TTC549 (cell line): ENCODE measurements at regions not wholly inside any gene's neighbourhood (a gene's known extent, or its start where the extent isn't known, plus 50 kb on each side); places are given as distances from the start of the nearest gene placed in this dataset.

ENCODE experiments used
- FAIRE-seq: peaks from 2 replicates; lab custom pipeline; 2012; peaks lifted over from hg19 to GRCh38; lab: Jason Lieb, UNC

GRCh38 chr2:37544591-37545031, 126.8 kb downstream of the CDC42EP3 start:
- no peak for FAIRE-seq

DNA sequence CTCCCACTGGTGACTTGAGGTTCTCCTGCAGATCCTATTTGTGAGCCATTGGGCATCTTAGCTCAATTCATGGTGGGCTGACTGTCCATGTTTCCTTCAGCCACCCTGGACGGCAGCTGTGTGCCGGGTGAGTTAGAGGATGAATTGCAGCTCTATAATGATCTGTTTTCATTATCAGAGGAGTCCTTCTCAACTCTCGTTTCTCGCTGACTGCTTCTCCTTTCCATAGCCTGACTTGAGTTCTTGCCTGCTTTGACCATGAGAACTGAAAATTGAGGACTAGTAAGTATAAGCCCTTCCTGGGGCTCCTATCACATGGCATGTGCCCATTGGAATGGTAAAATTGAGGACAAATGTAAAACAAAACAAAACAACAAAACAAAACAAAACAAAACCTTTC, 121.8 kb downstream of the CDC42EP3 start:
- FAIRE-seq, result no peak

DNA sequence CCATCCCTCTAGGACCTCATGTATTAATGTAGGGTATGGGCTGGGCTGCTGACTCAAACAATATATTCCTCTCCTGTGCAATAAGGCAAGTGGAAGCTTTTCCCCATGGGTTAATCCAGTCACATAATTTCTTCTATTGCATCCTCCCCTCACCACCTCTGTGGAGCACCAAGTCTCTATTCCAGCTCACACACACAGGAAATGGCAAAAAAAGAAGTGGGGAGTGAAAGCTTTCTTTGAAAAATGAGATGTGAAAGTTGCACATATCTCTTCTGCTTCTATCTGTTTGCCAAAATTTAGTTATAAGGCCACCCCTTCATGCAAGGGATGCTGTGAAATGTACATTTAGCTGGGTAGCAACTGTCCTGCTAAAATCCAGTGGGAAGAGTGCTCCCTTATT, 121.3 kb downstream of the CDC42EP3 start:
- no peak for FAIRE-seq

- FAIRE-seq, result no peak
Measured at GRCh38 chr2:37551783-37552182, 119.7 kb downstream of the CDC42EP3 start.

DNA sequence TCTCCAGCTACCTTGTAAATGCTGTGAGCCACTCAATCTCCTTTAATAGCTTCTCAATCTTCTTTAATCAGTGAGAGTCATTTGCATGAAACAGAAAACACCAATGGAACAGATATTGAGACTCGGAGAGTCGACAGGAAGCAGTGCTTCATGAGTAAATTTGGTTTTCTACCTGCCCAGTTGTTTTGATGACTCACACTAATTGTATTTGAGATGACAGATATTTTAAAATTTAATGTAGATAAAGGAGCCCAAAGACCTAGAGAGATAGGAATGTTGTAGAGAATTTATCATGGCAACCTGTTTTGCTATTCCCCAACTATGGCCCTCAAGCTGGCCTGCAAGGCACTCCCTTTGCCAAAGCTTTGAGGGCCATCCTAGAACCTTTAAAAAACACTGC, 119.1 kb downstream of the CDC42EP3 start:
- FAIRE-seq, result no peak

GRCh38 chr2:37553411-37554154, 117.9 kb downstream of the CDC42EP3 start:
- no peak for FAIRE-seq

DNA sequence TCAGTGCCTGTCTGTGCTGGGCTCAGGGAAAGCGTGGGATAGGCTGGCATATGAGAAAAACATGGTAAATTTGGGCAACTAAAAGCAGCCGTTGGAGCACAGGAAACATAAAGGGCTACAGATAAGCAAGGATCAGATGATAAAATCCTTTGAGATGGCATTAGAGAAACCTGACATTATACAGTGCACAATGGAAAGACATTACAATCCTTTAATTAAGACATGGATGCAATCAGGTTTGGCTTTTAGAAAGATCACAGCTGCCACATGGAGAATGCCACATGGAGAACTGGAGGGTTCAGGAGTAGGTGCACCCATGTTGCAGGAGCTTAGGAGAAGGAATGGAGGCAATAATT, 117.3 kb downstream of the CDC42EP3 start:
- no peak for FAIRE-seq

DNA sequence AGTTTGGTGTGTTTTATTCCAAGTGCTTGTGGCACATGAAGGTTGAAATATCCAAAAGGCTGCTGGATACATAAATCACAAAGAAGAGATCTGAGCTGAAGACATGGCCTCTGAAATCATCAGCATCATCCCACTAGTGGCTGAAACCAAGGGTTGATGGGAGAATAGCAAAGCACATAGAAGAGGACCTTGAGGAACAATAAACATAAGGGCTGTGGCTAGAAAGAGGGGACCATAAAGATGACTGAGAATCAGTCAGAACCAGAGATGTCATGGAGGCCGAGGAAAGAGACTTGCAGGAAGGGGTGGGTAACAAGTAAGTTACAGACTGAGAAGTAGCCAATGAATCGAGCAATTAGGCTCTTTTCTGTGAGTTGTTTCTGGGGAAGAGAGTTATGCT, 116.8 kb downstream of the CDC42EP3 start:
- no peak for FAIRE-seq

GRCh38 chr2:37555457-37555856, 116.0 kb downstream of the CDC42EP3 start:
- FAIRE-seq, result no peak

GRCh38 chr2:37556256-37556655, 115.2 kb downstream of the CDC42EP3 start:
- FAIRE-seq, result no peak

DNA sequence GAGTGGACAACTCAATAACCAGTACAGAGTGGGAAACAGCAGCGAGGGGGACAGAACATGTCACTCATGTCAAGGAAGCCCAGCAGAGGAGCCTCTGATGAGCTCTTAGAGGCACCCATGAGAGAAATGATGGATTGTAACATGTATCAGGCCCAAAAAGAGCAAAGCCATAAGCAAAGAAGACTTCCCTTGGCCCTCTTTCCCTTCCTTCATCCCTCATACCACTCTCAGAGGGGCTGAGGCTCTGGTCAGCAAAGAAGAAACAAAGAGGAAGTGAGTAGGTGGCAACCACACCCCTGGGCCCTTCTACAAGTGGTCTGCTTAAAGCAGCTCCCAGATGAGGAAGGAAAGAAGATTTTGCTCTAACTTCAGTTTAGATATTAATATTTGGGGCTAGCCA, 112.8 kb downstream of the CDC42EP3 start:
- no peak for FAIRE-seq

- no peak for FAIRE-seq
Measured at GRCh38 chr2:37560241-37560848, 111.1 kb downstream of the CDC42EP3 start.

GRCh38 chr2:37560863-37561614, 110.4 kb downstream of the CDC42EP3 start:
- no peak for FAIRE-seq

DNA sequence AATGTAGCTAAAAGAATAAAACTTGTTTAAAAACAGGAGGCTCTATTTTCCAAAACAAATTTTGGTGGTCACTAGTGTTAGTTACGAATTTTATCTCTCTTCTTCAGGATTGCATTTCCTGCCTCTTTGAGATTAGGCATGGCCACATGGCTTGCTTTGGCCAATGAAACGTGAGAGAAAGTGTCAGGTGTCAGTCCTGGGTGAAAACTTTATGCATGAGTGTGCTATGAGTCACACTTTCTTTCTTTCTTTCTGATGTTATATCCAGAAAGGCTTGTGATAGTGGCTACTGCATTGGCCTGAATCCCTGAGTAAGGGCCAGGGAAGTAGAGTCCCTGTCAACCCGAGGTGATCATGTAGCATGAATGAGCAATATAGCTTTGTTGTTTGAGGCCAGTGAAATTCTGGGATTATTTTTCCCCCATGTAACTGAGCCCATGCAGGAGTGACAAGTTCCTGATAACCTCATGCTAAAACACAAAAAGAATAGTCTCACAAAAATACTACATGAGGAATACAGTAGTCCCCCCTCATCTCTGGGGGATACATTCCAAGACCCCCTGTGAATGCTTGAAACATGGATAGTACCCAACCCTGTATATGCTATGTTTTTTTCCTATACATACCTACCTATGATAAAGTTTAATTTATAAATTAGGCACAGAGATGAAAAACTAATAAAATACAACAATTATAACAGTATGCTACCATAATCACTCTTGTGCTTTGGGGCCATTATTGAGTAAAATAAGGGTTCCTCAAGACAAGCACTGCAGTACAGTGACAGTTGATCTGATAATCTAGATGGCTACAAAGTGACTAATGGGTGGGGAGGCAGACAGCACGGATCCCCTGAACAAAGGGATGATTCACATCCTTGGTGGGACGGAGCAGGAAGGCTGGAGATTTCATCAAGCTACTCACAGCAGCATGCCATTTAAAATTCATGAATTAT, 109.5 kb downstream of the CDC42EP3 start:
- FAIRE-seq, result no peak

GRCh38 chr2:37563375-37564015, 107.9 kb downstream of the CDC42EP3 start:
- FAIRE-seq, result no peak

DNA sequence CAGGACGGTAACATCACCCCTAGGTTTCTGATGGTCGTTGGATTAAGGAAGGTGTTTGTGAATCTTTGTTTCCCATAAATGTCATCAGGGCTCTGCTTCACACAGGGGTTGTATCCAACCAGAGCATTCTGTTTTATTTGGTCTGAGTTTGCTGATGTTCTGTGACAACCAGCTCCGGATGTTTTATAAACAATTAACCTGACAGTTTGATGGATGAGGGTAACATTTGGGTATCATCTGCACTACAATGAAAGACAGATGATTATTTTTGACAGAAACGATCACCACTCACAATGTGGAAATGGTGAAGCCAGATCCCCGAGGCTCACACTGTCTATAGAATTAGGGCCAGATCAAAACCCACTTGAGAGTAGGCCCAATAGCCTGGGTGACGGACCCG, 107.1 kb downstream of the CDC42EP3 start:
- no peak for FAIRE-seq

DNA sequence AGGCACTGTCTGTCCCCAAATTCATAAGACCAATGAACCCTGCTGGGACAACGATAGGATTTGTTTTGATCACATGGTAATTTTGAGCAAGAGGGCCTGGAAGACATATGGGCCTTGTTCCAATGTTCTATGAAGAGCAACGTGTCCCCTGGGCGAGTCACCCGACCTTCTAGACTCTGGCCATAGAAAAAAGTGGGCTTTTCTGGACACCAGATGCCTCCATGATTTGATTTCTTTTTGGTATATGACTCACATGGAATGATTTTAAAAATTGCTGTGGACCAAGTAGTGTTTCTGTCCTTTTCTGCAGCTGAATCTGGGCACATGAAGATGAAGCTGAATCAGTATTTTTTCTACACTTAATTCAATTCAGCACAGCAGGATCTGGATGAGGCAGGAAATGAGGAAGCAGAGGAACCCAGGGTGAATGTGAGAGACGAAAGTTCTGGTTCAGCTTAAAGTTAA, 104.9 kb downstream of the CDC42EP3 start:
- FAIRE-seq, result no peak

GRCh38 chr2:37568565-37568964, 102.9 kb downstream of the CDC42EP3 start:
- FAIRE-seq, result no peak

GRCh38 chr2:37569131-37569823, 102.2 kb downstream of the CDC42EP3 start:
- FAIRE-seq, result no peak

DNA sequence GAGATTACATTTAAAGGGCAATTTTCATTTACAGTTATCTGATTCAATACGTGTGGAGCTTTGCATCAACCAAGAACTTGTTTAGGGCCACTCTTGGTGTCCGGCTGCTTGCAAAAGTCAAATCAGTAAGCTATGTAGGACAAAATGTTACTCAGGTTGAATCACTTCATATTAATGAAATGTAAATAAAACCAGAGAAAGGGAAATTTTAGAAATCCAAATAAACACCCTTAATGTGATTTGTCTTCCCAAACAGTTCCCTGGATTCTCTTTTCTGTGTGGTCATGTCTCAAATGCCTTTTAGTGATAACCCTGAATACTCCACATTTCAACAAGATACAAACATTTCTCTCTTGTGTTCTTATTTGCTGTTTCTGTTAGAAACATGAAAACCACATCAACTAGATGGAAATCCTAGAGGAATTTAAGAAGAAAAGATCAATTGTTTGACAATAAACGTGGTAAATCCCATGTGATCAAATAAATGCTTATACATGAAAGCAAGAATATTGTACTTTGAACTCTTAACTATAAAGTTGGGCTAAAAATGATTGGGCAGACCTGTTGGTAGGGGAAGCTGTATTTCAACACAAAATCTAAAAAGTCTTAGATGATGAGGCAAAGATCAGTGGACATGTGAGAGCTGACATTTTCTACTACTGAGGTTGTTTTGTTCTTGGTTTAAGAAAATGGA, 101.3 kb downstream of the CDC42EP3 start:
- FAIRE-seq, result no peak
